Muscle of back (tissue), 3 donors: ENCODE measurements at regions not wholly inside any gene's neighbourhood (a gene's known extent, or its start where the extent isn't known, plus 50 kb on each side); places are given as distances from the start of the nearest gene placed in this dataset.

ENCODE experiments used
- DNase-seq, 3 donors: peaks; one replicate each; pipeline versions ENCODE4 v3.0.0 to v3.0.0-alpha.2; 2013

- no peak for DNase-seq
Observed at GRCh38 chr1:30819244-30819571, 61.6 kb upstream of the LAPTM5 start.

DNA sequence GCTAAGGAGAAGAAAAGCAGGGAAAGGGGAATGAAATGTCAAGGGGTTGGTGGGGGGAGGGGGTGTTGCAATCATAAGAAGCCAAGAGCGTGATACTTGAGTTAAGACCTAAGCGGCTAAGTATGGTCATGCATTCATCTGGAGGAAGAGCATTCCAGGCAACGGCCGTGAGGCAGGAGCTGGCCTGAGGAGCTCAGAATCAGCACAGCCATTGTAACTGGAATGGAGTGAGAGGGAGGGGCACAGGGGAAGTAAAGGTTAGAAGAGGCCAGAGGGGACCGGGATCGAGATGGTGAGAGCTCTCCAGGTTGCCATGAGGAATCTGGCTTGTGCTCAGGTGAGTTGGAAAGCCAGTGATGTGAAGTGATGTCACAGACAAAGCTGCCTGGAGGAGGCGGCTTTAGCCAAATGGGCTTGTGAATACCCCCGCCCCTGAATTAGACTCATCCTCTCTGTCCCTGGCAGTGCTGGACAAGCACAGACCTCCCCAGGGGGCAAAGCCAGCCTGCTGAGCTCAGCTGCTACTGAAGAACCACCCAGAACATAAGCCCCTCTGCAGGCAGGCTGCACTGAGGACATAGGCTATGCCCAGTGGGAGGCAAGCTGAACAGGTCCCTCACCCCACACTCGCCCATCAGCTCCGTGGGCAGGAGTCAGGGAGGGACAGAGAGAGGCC, 61.1 kb upstream of the LAPTM5 start:
- DNase-seq, result no peak

DNA sequence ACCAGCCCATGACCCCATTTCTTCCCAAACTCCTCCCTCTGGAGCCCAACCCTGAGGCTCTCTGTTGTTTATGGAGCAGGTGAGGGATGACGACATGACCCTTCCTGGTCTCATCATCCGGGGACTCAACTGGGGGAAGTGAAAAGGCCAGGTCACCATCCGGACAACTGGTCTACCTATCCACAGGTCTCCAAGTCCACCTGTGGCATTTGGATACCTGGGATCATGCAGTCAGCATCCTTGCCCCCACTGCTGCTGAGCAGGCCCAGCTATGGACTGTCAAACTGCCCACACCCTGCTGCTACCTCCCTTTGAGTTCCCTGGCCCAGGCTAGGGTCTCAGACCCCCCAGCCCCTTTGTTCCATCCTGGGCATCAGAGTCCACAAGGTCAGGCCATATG, 60.0 kb upstream of the LAPTM5 start:
- DNase-seq, result no peak

- no peak for DNase-seq
Observed at GRCh38 chr1:30817077-30817438, 59.5 kb upstream of the LAPTM5 start.

DNA sequence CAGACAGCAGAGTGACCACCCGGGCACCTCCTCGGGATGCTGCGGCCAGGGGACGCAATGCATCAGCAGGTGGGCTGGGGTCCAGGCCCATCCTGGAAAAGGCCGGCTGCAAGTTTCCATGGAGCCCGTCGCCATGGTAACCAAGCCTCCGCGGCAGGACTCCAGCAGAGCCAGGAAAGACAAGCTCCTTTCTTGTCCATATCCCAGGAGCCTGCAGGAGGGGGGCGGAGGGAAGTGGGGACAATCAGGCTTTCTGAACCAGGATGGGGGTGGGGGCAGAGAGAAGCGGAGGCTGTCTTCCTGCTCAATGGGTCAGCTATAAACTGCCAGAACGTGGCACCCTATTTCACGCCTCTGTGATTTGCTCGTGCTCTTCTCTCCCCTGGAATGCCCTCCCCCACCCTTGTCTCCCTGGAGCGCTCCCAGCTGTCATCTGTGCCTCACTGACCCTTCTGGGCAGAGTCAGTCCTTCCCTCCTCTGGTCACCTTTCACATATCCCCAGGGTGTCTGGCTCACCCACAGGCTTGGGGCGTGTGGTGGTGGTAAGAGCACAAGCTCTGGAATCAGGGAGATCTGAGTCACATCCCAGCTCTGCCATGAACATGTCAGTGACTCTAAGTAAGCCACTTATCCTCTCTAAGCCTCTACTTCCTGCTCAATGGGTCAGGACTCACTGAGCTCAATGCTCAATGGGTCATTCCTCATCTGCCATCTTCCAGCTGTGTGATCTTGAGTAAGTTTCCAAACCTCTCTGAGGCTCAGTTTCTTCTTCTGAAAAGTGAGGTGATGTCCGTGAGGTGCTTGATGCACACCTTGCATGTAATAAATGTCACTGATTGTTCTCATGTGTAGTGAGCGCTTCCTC, 58.9 kb upstream of the LAPTM5 start:
- DNase-seq, result peak; percentile 73 to 88 (median 82)

DNA sequence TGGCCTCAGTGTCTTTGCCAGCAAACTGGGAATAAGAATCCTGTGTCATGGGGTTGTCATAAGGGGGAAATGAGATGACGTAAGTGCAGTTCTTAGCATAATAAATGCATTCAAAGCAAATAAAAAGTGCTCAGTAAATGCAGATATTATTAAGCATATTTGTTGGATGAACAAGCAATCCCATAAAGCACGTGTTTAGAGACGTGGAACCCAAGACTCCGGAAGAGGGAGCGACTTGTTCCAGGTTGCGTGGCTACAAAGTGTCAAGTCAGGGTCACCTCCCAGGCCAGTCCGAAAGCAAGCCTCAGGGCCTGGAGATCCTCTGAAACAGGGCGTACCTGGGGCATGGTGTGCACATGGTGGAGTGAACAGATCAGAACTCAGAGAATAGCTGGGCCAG, 58.0 kb upstream of the LAPTM5 start:
- no peak for DNase-seq

- no peak for DNase-seq
Observed at GRCh38 chr1:30814292-30814691, 56.7 kb upstream of the LAPTM5 start.

DNA sequence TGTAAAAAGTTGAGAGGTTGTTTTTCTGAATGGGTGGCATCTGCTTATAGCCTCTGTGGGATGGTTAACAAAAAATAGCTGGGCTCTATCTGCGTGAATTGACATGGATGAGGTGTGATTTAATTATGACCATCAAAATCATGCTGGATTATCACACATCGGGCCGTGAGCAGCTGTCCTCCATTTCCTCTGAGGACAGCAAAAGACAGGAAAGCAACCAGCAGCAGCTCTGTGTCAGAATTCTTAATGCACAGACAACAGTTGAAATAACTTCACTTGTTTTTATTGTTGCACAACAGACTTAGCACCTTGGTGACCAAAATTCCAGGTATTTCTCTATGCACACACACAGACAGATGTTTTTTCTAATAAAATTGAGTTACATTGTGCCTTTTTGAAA, 54.5 kb upstream of the LAPTM5 start:
- no peak for DNase-seq

DNA sequence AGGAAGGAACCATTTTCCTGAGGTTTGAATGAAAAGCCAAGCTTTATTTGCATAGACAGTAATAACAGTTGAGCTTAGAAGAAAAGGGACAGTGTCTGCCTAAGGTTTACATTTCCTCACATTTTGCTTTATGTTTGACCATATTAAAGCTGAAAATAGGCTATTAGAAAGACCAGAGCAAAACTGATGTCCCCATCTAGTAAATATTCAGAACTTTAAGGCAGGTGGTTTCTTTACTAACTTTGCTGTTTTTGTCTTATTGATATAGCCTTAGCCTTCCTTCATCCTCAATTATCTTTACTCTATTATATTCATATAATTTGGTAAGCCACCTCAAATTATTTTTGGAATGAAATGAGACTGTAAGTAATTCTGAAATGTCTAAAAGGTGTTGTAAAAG, 53.6 kb upstream of the LAPTM5 start:
- no peak for DNase-seq

DNA sequence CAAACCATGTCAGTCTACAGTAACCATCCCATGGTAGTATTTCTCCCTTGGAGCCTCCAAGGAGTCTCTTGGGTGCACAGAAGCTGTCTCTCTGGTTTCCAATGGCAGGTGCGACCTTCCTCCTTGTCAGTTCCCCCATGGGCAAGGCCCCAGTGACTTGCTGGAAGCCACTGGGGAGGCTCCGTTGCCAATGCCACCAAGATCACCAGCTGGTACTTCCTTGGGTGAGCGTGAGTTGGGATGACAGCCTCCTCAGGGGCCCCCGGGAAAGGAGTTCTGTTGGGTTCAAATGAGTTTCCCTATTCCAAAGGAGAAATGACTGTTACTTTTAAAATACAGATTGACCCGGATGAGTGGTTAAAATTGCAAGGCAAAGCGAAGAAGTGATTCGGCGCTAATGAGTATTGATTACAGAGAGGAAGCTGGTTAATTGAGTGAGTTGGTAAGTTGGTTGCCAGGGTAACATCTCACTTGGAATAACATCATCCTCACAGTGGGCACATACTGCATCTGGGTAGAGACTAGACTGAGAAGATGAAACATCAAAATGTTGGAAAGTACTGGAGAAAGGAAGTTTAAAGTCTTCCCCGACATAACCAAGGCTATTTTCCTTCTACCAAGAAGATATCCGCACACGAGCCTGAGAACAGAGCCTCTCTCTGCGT, 53.0 kb upstream of the LAPTM5 start:
- no peak for DNase-seq

GRCh38 chr1:30809514-30810263, 52.1 kb upstream of the LAPTM5 start:
- peak in 1 of 3 donors; percentile 80 for DNase-seq

DNA sequence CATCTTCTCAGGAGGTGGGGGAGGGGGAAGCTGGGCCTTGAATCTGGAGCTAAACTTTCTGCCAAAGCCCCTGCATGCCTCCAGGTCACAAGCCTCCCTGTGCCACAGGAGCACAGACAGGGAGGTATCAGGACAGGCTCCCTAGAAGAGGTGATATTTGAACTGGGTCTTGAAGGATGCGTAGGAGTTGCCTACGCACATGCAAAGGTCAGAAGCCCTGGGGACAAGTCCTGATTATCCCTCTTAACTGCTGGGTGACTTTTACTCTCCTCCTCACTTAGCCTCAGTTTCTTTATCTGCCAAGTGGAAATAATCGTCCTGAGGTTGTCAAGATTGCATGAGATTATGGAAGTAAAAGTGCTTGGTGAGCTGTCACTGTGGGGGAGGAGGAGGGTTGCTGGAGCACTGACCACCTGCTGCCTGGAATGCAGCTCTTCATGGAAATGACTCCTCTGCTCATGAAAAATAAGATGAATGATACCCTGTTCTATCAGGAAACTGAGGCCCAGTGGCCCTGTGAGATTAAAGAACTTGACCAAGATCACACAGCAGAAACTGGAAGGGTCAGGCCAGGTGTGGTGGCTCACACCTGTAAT, 50.6 kb upstream of the LAPTM5 start:
- DNase-seq, result no peak

DNA sequence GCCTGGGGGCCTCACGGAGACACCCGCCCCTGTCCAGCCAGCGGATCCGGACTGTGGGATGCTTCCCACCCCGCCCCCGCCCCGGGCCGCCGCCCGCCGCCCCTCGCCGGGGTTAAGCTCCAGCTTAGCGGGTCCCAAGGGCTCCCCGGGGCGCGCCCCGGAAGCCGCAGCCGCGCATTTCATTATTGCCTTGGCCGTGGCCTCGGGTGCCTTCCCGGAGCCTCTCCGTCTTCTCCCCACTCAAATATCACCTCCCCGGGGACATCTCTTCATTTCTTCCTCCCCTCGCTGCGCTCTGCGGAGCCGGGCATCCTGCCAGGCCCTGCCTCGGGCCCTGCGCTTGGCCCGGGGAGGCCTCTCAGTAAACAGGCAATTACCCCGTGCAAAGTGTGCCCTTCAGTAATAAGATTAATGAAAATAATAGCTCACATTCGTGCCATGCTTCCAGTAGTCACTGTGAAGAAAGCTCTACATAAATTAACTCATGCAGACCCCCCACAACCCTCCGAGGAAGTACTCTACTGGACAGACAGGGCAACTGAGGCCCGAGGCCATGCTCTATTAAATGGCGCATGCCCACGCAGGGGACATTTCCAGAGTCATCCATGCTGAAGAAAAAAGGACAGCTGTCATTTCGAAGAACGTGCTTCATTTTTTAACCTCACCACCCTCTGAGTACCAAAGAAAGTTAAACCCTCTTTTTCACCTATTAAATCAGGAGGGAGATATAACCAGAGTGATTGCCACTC, 49.9 kb upstream of the LAPTM5 start:
- DNase-seq, result peak in 1 of 3 donors; percentile 75
